Kidney capillary endothelial cell (primary cell): ENCODE measurements at regions not wholly inside any gene's neighbourhood (a gene's known extent, or its start where the extent isn't known, plus 50 kb on each side); places are given as distances from the start of the nearest gene placed in this dataset.
A peak's percentile ranks its signal among the peaks of the same experiment; 100 is the strongest.
"Not testable (repeated sequence)": the region's sequence is repeated elsewhere in the genome, so short reads cannot be mapped to it uniquely, and the experiment has no call there.

Source experiments
- DNase-seq: peaks from one replicate; pipeline ENCODE4 v3.0.0-alpha.2; 2018; ENCODE audit warnings: low spot score

DNA sequence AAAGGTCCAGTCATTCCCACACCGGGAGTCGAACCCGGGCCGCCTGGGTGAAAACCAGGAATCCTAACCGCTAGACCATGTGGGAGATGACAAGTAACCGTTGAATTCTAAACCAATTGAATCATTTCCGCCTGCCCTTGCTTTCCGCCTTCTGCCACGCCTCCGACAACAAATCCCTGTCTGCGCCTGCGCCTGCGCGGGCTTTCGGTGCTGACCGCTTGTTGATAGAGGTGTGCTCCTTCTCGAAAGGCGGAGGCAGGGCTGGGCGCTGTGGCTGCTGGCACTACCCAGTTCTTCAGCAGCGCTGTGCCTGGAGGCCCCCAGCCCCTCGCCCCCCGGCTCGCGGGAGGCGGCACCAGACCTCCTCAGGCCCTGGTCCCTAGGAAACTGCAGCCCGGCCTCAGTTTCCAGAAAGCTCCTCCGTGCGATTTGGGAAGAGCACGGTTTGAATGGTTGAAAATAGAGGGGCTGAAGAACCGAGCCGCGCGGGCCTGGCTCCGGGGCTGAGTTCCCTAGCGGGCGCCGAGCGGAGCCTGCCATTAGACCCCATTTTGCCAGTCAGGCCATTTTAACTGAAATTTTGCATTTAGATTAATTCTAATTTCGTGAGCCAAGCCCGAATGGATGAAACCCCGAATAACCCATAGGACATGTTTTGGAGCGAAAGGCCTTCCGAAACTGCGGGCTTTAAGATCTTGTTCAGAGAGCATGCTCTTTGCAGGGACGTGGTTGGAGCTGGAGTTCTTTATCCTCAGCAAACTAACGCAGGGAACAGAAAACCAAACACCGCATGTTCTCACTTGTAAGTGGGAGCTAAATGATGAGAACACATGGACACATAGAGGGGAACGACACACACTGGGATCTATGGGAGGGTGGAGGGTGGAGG lies 219.3 kb upstream of the ATP10A start:
- peak; percentile 97 for DNase-seq

DNA sequence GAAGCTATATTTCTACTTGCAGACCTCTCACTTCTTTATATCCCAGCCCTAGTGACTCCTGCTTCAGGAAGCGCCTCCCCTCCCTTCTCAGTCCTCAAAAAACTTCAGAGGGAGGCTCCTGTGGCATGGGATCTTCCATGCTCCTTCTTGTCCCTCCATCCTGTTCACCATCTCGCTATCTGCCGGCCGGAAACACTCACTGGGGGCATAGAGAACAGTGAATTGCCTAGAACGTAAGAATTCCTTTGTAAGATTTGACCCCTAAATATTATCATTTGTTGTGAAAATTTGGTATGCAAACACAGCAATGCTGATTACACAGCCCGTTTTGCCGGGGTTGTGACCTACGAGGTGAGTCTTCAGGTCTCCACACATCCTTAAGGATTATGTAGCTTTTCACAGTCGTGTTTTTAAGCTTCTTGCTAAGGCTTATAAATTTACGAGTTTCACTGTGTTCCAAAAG lies 218.7 kb upstream of the ATP10A start:
- DNase-seq: no peak

DNA sequence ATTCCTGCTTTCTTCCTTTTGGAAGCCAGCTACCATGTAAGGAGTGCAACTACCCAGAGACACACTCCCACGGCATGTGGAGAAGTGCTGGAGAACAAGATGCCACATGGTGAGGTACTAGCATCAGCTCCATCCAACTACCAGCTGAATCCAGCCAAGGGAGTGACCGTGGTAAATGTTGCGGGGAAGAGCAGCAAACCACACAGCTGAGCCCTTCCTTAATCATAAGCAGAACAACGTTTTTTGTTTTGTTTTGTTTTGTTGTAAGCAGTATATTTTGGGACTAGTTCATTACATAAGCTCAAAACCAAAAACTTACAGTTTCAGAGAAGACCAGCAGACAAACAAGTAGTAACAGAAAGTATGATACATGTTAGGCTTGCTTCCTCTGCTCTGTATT lies 212.6 kb upstream of the ATP10A start:
- DNase-seq: no peak

DNA sequence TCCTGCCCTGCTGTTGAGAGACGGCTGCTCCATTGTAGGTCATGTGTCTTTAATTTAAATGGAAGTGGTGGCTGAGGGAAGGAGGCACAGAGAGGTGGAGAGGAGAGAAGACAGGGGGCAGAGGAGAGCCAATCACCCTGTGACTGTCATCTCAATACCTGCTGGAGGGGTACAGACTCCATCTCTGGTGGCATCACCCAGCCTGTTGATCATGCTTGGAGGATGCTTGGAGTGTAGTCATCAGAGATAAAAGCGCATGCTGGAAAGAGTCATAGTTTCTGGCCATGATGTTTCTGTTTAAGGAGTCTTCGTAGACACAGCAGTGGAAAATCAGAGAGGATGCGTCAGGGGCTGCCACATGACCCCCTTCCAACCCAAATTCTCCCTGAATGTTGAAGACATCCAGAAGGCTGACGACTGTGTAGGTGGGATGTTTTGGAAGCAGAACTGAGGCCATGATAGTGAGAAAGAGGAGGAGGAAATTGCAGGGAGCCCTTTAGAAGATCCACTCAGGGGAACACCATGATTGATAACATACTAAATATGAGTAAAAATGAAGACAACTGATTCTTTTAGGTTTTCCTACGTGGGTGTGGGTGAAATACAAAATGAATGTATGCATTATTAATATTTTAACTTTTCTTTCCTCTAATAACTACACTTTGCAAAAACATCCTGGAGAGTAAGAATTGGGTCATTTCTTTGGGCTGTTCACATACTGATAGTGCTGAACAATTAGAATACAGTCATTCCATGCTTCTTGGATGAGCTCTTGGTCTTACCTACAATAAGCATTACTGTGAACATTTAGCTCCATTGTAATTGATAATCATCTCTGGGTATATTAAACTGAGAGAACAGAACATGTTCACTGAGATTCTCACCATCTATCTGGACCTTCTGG lies 210.6 kb upstream of the ATP10A start:
- DNase-seq: no peak

DNA sequence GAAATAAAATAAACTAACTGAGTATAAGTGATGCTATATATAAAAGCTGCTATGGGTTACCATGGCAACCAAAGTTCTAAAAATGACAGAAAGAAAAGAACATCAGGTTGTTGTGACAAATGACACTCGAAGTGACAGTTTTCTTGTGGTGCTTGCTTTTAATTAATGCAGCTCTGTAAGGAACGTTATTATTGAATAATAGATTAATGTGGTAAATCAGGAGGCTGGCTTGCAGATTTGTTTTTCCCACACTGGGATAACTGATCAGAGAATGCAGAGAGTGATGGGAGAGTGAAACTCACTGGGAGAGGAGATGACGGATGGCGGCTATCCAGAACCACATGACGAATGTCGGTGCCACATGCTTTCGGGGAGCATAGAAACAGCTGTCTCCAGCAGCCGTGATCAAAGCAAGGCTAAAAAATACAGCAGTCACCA lies 207.0 kb upstream of the ATP10A start:
- DNase-seq: no peak

DNA sequence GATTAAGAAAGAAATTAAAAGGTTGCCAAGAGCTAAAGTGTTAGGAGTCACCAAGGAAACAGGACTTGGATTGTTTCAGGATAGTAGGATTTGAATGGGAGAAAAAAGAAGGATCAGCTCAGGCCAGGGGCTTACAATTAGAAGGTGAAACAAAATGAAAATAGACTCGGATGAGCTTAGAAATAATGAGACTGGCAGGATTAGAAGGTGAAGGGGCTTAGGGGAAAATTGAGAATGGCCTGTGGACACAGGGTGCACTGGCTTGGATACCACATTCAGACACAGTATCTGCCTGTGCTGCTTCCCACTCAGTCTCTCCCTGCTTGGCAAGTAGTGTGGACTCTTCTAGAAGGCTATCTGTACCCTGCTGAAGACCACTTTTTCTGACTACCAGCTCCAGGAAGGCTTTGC lies 206.1 kb upstream of the ATP10A start:
- DNase-seq: no peak

DNA sequence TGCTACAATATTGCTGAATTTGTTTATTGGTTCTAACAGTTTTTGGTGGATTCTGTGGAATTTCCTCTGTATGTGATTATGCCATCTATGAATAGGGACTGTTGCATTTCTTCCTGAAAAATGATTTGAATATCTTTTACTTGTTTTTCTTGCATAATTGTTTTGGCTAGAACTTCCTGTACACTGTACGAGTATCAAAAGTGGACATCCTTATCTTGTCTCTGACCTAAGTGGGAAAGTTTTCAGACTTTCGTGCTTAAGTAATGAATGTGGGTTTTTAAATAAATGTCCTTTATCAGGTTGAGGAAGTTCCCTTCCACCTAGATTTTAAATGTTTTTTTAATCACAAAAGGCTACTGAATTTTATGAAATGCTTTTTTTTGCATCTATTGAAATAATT lies 203.8 kb upstream of the ATP10A start:
- DNase-seq: no peak

DNA sequence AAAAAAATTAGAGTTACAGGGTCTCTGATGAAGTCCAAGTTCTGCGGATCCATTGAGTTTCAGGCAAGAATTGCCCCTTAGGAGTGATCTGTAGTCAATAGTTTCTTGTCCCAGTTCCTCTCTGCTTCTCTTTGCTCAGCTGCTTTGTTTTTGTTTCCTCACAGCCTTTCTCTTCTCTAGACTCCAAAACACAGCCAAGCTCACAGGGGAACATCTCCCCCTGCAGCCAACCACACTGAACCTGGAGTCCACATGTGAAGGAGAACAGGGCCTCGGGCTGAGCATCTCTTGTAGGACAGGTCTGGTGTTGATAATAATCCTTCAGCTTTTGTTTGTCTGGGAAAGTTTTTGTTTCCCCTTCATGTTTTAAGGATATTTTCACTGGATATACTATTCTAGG lies 202.6 kb upstream of the ATP10A start:
- DNase-seq: no peak

DNA sequence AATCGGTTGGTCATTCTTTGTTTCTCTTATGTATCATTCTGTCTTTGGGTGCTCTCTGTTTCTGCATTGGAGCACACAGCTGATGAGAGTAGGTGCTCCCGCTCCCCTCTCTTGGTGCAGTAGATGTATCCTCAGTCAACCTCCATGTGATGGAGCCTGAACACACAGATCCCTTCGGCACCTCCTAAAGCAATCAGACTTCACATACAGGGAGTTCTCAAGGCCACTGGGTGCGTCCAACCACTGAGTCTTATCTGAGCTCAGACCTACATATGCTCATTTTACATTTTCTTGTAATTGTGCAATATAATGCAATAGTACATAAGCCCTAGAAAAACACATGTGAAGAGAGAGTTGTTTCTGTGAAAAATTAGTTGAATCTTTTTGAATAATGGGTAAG lies 198.1 kb upstream of the ATP10A start:
- no peak for DNase-seq

DNA sequence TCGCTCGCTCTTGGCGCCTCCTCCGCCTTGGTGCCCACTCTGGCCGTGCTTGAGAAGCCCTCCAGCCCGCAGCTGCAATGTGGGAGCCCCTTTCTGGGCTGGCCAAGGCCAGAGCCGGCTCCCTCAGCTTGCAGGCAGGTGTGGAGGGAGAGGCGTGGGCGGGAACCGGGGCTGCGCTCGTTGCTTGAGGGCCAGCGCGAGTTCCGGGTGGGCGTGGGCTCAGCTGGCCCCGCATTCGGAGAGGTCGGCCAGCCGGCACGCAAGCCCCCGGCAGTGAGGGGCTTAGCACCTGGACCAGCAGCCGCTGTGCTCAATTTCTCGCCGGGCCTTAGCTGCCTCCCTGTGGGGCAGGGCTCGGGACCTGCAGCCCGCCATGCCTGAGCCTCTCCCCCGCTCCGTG lies 193.6 kb upstream of the ATP10A start:
- DNase-seq: not testable (repeated sequence)

DNA sequence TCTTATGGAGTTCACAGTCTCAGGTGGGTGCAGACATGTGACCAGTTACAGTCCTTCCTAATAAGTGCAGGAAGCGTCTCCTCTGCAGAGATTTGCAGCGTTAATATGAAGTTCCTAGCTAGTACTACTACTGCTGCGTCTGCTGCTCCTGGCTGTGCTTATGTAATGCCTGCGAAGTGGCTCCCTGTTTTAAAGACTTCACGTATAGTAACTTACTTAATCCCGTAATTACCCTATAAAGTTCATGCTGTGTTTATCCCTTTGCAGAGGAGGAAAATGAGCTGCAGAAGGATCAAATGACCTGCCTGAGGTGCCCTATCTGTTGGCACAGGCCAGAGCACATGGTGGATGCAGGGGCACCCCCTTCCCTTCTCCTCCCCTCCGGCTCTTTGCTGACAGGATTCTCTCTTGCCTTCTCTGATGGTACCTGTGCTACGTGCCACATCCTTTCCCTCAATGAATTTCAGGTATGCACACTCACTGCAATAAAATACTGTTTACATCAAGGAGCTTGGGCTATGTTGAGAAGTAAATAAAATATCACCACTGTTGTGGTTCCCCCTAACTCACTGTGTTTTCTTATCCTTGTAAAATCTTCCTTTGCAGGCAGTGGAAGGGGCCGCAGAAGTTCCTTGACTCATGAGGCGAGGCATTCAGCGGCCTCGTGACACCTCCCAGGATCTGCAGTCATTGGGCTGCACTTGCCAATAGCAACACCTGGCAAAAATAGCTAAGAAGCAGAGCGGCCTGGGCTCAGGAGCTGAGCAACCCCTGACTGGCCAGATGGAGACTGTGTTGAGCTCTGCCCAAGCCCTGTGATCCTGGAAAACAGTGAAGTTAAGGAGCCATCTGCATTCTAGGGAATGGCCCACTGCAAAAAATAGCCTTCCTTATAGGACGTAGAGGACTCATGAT lies 188.9 kb upstream of the ATP10A start:
- DNase-seq: no peak

DNA sequence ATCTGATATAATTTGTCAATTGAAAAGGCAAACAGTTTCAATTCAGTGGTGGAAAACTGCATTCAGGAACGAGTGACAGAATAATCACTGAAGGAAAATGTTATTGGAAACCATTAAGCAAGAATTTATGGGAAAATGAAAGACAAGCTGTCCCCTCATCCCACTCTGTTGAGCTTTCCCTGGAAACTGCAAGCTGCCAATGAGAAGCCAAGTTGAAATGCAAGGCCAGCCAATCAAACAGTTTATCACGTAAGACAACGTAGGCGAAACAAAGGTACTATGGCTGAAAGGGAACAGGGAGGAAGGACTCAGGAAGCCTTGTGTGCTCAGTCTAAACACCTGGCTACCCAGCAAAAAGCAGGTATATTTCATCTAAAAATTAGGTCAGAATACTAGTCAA lies 187.9 kb upstream of the ATP10A start:
- DNase-seq: no peak

DNA sequence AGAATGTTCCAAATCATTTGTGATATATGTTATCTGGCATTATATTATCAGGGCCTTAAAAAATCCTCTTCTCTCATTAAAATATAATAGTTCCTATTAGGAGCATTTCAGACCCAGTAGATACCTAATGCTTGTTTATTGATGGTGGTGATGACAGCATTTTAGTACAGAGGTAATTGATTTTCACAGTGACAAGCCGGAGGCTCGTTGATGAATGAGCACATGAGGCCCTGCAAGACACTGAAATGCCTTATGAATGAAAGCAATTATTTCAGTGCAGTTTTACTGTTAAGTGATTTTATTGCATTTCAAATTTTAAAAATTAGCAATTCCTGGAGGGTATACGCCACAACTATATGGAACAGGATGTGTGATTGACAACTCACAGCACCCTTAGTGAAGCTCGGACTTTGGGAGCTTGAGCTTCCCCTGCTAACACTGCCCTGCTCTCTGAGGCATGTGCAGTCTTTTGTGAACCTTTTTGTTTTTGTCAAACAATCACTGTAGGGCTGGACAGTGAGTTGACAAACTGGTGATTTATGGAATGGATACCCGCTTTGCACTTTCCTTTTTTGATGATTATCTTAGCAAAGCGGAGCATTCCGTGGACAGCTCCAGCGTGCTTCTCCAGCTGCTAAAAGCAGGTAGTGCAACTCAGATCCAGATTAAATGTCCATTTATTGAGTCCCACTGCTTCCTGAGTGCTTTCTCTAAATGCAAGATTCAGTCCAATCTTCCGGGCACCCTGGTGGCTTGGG lies 187.0 kb upstream of the ATP10A start:
- no peak for DNase-seq

DNA sequence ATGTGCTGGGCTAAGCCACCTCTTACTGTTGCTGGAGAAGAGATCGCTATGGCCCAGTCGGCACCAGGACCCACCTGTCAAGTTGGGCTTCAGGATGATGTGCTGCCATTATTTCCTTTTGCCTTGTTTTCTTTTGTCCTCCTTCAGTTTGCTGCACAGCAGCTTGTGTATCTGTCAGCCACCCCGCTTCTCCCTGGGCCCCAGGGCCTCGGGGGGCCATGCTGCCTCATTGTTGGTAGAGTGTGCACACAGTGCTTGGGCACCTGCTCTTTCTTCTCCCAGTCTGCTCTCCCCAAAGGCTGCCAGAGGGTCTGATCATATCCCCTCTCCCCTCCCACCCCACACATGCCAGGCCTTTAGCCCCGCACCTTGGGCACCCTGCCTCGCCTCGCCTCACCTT lies 185.5 kb upstream of the ATP10A start:
- no peak for DNase-seq

DNA sequence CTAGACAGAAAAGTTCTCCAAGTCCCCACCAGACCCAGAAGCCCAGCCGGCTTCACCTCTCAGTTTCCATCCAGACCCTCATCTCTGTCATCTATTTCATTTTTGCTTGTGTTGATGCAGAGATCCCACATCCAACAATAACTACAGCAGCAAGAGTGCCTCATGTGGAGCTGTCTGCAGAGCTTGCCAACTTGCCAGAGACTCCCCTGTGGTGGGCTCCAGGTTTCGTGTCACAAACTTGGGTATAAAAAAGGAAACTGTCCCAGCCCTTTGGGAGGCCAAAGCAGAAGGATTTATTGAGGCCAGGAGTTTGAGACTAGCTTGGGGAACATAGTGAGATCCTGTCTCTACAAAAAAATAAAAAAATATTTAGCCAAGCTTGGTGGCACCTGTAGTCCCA lies 182.4 kb upstream of the ATP10A start:
- no peak for DNase-seq

DNA sequence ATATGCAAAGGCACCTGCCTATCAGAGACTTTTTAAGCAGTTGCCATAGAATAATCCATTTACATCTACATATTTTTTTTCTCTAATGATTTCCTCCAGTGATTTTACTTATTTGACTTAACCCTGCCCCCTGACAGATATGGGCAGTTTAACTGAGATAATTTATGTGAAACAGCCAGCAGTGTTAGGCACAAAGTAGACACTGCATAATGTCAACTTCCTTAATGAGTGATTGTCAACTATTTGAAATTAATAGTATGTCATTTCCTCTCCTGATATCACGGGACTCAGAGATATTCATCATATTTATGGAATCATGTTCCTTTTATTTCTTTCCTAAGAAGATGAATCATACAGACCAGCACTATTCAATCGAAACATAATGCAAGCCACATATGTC lies 179.9 kb upstream of the ATP10A start:
- DNase-seq: no peak

DNA sequence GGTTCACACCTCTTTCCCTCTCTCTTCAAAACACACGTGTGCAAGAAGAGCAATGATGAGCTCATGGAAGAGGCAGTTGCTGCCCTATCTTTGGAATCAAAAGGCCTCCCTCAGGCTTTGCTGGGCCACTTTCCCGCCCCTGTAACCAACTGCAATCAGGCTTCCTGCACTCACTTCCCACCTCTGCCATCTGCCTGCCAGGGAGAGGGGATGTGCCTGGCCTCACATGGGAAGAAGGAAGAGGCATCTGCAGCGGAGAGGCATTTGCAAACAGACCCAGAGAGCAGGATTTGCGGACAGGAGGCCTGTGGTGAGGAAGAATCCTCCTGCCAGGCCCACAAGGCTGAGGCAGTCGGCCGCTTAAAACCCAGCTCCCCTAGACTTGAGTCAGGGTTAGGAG lies 175.6 kb upstream of the ATP10A start:
- DNase-seq: no peak

DNA sequence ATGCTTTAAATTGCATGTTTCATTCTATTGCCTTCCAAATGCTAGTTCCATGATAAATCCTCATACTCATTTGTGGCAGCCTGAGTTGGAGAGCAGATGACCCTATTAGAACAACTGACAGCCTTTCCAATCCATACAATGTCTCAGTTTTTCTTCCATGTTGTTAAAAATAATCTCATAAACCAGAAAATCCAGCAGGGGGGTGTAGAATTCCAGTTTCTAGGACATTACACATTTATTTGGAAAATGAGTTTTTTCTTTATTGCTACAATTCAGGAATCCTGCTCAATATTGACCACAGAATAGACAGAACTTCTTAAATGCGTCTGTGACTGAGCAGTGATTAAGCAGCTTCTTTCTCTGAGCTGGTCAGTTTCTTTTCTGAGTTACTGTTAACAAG lies 174.2 kb upstream of the ATP10A start:
- DNase-seq: no peak

DNA sequence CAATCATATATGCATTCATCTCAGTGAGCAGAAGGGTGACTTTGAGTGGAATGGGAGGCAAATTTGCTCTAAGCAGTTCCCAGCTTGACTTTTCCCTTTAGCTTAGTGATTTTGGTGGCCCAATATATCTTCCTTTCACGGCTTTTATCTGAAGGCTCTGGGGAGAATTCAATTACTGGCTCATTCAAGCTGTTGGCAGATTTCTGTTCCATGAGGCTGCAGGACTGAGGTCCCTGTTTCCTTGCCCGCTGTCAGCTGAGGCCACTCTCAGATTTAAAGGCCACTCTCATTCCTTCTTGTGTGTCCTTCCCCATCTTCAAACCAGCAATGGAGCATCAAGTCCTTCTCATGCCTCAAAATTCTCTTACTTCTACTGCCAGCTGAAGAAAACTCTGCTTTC lies 170.4 kb upstream of the ATP10A start:
- no peak for DNase-seq

DNA sequence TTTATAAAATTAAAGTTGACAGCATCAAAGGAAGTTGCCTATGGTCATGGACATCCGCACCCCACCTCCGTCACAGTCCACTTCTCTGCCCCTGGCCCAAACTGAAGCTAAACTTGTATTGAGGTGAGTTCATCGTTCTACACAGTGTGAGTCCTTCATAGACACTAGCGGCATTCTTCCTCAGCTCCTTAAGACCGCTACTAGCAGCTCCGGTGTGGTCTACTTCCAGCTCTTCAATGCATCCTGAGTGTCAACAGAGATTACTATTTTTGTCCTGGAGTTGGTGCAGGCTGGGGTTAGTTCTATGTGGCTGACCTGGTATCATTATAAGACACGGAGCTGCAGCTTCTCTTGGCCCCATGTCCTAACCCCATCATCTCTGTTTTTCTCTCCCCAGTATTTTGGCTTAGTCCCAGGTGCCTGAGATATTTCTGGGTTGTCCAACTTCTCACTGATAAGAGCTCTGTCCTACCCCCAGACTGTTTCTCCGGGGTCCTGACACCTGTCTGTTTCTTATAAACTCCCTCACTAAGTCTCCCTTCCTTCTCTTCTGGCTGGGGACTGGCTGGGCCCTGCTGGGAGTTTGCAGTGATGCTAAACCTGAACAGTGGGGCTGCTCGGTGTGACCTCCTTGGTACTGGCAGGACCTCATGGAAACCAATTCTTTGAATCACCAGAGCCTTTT lies 169.2 kb upstream of the ATP10A start:
- DNase-seq: no peak

DNA sequence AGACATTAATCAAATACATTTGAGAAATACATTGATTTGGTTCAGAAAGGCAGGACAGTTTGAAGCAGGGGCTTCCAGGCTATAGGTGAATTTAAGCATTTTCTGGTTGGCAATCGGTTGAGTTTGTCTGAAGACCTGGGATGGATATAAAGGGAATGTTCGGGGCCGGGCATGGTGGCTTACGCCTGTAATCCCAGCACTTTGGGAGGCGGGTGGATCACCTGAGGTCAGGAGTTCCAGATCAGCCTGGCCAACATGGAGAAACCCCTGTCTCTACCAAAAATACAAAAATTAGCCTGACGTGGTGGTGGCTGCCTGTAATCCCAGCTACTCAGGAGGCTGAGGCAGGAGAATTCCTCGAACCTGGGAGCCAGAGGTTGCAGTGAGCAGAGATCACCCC lies 166.5 kb upstream of the ATP10A start:
- not testable (repeated sequence) for DNase-seq
